GM19455 (cell line): ENCODE measurements at regions not wholly inside any gene's neighbourhood (a gene's known extent, or its start where the extent isn't known, plus 50 kb on each side); places are given as distances from the start of the nearest gene placed in this dataset.

Source experiments
- ATAC-seq: cut with Tn5 transposase; IDR thresholded peaks from one replicate; pipeline ENCODE4 v1.9.1; 2021; ENCODE audit not compliant: unreplicated experiment

GRCh38 chr20:20888266-20888656 lies 175.8 kb upstream of the RALGAPA2 start:
- ATAC-seq: no peak

GRCh38 chr20:20887593-20888265 lies 175.3 kb upstream of the RALGAPA2 start:
- no peak for ATAC-seq

GRCh38 chr20:20881808-20882207 lies 169.4 kb upstream of the RALGAPA2 start:
- ATAC-seq: no peak

- ATAC-seq: no peak
Measured at GRCh38 chr20:20877079-20877478, 164.6 kb upstream of the RALGAPA2 start.

- ATAC-seq: no peak
Measured at GRCh38 chr20:20875716-20876115, 163.3 kb upstream of the RALGAPA2 start.

- ATAC-seq: no peak
Measured at GRCh38 chr20:20872428-20872827, 160.0 kb upstream of the RALGAPA2 start.

- ATAC-seq: no peak
Measured at GRCh38 chr20:20869161-20869775, 156.8 kb upstream of the RALGAPA2 start.

GRCh38 chr20:20864351-20865096 lies 152.1 kb upstream of the RALGAPA2 start:
- ATAC-seq: no peak

- peak; percentile 88 for ATAC-seq
Measured at GRCh38 chr20:20860078-20860806, 147.8 kb upstream of the RALGAPA2 start.

GRCh38 chr20:20859510-20859909 lies 147.1 kb upstream of the RALGAPA2 start:
- ATAC-seq: no peak

GRCh38 chr20:20856956-20857355 lies 144.5 kb upstream of the RALGAPA2 start:
- no peak for ATAC-seq

GRCh38 chr20:20856306-20856705 lies 143.9 kb upstream of the RALGAPA2 start:
- no peak for ATAC-seq

GRCh38 chr20:20851385-20851784 lies 138.9 kb upstream of the RALGAPA2 start:
- no peak for ATAC-seq

GRCh38 chr20:20850407-20850806 lies 138.0 kb upstream of the RALGAPA2 start:
- no peak for ATAC-seq

GRCh38 chr20:20849161-20849560 lies 136.7 kb upstream of the RALGAPA2 start:
- ATAC-seq: no peak

- no peak for ATAC-seq
Measured at GRCh38 chr20:20847814-20848213, 135.4 kb upstream of the RALGAPA2 start.

- ATAC-seq: no peak
Measured at GRCh38 chr20:20843982-20844381, 131.5 kb upstream of the RALGAPA2 start.

GRCh38 chr20:20839771-20840170 lies 127.3 kb upstream of the RALGAPA2 start:
- ATAC-seq: no peak

- ATAC-seq: no peak
Measured at GRCh38 chr20:20837574-20838021, 125.2 kb upstream of the RALGAPA2 start.

- no peak for ATAC-seq
Measured at GRCh38 chr20:20836836-20837235, 124.4 kb upstream of the RALGAPA2 start.

- no peak for ATAC-seq
Measured at GRCh38 chr20:20835897-20836296, 123.5 kb upstream of the RALGAPA2 start.
